Thyroid gland (tissue), 4 donors: ENCODE measurements at regions not wholly inside any gene's neighbourhood (a gene's known extent, or its start where the extent isn't known, plus 50 kb on each side); places are given as distances from the start of the nearest gene placed in this dataset.

Experiments
- POLR2A ChIP-seq, 2 donors: fragments of 450-650 bp; IDR thresholded peaks; one replicate each; pipeline ENCODE4 v1.6.1; 2017; ENCODE audit warnings: antibody characterized with exemption in 2 of 2, mild to moderate bottlenecking in 2 of 2, moderate library complexity in 1 of 2
- TF ChIP-seq, protein P1 (sequence below), 6 experiments: fragments of 200-600 bp in 3 of 6; fragments of 450-650 bp in 3 of 6; sonication (generic) in 3 of 6; IDR thresholded peaks; one replicate each; pipeline ENCODE4 v1.5.1; 2016 to 2019; ENCODE audit warnings: antibody characterized with exemption in 6 of 6, mild to moderate bottlenecking in 2 of 6, inconsistent platforms in 1 of 6, moderate library complexity in 1 of 6

DNA sequence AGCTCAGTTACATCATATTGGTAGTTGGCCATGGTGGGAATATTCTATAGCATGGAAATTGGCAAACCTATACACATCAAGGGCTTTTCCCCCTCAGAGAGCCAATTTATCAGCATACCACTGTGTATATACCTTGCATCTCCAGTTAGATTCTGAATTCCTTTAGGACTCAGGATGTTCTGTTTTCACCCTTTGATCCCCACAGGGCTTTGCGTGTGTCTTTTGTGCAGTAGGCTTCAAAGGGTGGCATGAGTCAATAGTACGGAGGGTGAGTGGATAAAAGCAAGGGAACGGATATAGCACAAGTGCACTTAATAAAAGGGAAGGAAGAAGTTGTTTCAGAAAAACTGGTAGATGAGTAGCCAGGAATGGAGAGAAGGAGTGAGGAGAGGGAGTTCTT lies 99.2 kb upstream of the RGMA start:
- TF ChIP-seq POLR2A (IDR thresholded peaks at IDR 0.05), result no peak
- TF ChIP-seq, protein P1, sequence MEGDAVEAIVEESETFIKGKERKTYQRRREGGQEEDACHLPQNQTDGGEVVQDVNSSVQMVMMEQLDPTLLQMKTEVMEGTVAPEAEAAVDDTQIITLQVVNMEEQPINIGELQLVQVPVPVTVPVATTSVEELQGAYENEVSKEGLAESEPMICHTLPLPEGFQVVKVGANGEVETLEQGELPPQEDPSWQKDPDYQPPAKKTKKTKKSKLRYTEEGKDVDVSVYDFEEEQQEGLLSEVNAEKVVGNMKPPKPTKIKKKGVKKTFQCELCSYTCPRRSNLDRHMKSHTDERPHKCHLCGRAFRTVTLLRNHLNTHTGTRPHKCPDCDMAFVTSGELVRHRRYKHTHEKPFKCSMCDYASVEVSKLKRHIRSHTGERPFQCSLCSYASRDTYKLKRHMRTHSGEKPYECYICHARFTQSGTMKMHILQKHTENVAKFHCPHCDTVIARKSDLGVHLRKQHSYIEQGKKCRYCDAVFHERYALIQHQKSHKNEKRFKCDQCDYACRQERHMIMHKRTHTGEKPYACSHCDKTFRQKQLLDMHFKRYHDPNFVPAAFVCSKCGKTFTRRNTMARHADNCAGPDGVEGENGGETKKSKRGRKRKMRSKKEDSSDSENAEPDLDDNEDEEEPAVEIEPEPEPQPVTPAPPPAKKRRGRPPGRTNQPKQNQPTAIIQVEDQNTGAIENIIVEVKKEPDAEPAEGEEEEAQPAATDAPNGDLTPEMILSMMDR (IDR thresholded peaks at IDR 0.05), result no peak
